Ovary (tissue), 7 donors: ENCODE measurements at regions not wholly inside any gene's neighbourhood (a gene's known extent, or its start where the extent isn't known, plus 50 kb on each side); places are given as distances from the start of the nearest gene placed in this dataset.

Source experiments
- DNase-seq, 5 donors: peaks; one replicate each; pipeline ENCODE4 v3.0.0-alpha.2; 2019 to 2020
- H3K27ac ChIP-seq, 2 donors: fragments of 200-600 bp; one replicate each; pipeline versions ENCODE4 v1.5.1 to v1.8.0; 2019 to 2022
- H3K27me3 ChIP-seq: fragments of 200-600 bp; one replicate; pipeline ENCODE4 v1.8.0; 2022
- H3K36me3 ChIP-seq: fragments of 200-600 bp; sonication (generic); one replicate; pipeline ENCODE4 v1.5.1; 2019
- H3K4me1 ChIP-seq: one replicate; pipeline ENCODE4 v1.8.1; 2013; ENCODE audit warnings: mild to moderate bottlenecking, moderate library complexity; ENCODE audit not compliant: insufficient read depth
- H3K4me3 ChIP-seq: fragments of 200-600 bp; sonication (generic); one replicate; pipeline ENCODE4 v1.5.1; 2017
- H3K9me3 ChIP-seq, 2 donors: fragments of 200-600 bp in 1 of 2; sonication (generic) in 1 of 2; one replicate each; pipeline versions ENCODE4 v1.5.1 to v1.8.1; 2013 to 2019; ENCODE audit warnings: mild to moderate bottlenecking in 1 of 2, moderate library complexity in 1 of 2
- EP300 ChIP-seq: sonication (generic); formaldehyde crosslinking; IDR thresholded peaks from one replicate; pipeline ENCODE4 v1.6.1; 2017; ENCODE audit warnings: antibody characterized with exemption
- POLR2A ChIP-seq: fragments of 450-650 bp; IDR thresholded peaks from one replicate; pipeline ENCODE4 v1.6.1; 2017; ENCODE audit warnings: antibody characterized with exemption, mild to moderate bottlenecking, moderate library complexity
- WGBS, 3 donors: extraction: QIAGEN DNeasy Blood & Tissue Kit in 1 of 3; methylation state at CpG; one replicate each; pipeline versions ENCODE4 v1.1.5 to v1.1.7; 2013 to 2017; 5-methylcytosine and 5-hydroxymethylcytosine counted together
- intact Hi-C, 4 donors: fragments of 100-400 bp; cut with DNase I; formaldehyde crosslinking; loops; one replicate each; pipeline versions ENCODE4 v1.11.0 to v1.15.1; 2022 to 2023
- TF ChIP-seq, protein P1 (sequence below), 3 donors: fragments of 450-650 bp in 2 of 3; fragments of 200-600 bp in 1 of 3; IDR thresholded peaks; one replicate each; pipeline versions ENCODE4 v1.5.1 to v1.8.0; 2016 to 2022; ENCODE audit warnings: antibody characterized with exemption in 3 of 3, mild to moderate bottlenecking in 1 of 3
- donor health status: DM: no; HTN: no; CAD: no; lungs with moderate emphysema.
- donor health status: DM: no; HTN: no; CAD: no.
- donor health status: Bipolar disorder and iron deficiency.
- donor health status: DM: no; HTN: no; CAD: no.
- donor health status: DM: yes; HTN: yes; CAD: no.

DNA sequence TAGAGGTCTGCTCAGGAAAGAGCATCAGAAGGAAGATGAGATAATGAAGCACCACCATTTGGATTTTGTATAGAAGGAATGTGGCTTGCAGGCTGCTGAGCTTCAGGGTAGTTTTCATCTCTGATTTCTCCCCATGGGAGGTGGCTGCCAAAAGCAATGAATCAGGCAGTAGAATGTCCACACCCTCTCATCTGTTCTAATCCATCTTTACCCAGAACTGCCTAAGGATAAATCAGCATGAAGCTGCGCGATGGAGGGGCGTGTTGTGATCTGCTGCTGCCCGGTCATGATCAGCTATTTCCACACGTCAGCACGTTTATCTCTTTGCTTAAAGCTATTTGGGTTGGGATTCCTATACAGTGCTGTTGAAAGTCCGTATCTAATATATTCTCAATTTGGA is 295.4 kb downstream of the FOXA2 start:
- no peak overlapping the region for H3K4me3 ChIP-seq
- no peaks in the 10 kb centered on the region for H3K4me1 ChIP-seq
- H3K9me3 ChIP-seq: no peaks in the 10 kb centered on the region
- intact Hi-C loops: no loop called here
- WGBS, 3 donors: 68 to 74% (median 71%) methylated on average over 7 of the region's 7 CpGs
- no peak overlapping the region for H3K27ac ChIP-seq
- TF ChIP-seq POLR2A (no peak), EP300 (no peak)
- TF ChIP-seq, protein P1, sequence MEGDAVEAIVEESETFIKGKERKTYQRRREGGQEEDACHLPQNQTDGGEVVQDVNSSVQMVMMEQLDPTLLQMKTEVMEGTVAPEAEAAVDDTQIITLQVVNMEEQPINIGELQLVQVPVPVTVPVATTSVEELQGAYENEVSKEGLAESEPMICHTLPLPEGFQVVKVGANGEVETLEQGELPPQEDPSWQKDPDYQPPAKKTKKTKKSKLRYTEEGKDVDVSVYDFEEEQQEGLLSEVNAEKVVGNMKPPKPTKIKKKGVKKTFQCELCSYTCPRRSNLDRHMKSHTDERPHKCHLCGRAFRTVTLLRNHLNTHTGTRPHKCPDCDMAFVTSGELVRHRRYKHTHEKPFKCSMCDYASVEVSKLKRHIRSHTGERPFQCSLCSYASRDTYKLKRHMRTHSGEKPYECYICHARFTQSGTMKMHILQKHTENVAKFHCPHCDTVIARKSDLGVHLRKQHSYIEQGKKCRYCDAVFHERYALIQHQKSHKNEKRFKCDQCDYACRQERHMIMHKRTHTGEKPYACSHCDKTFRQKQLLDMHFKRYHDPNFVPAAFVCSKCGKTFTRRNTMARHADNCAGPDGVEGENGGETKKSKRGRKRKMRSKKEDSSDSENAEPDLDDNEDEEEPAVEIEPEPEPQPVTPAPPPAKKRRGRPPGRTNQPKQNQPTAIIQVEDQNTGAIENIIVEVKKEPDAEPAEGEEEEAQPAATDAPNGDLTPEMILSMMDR (IDR thresholded peaks at IDR 0.05): no peak
- no peaks in the 10 kb centered on the region for H3K36me3 ChIP-seq
- no peaks in the 10 kb centered on the region for H3K27me3 ChIP-seq
- DNase-seq: no peak

GRCh38 chr20:22288156-22288555 is 296.2 kb downstream of the FOXA2 start:
- intact Hi-C loops: no loop called here

DNA sequence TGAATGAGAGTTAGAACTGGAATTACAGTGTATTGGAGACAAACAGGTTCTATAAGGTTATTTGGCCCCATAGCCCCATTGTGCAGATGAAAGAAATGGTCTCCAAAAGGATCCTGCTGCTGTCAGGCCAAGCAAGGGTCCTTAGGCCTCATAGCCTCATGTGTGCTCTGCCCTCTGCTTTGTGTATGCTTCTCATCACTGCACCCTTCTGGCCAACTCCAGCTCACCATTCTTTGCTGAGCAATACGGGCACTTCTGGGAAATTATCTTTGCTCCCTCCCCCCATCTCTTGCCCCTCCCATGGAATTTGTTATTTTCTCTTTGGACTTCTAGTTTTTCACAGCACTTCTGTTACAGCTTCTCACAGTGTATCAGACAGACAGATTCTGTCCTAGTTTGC is 298.8 kb downstream of the FOXA2 start:
- intact Hi-C loops: no loop called here
- DNase-seq: no peak
- no peaks in the 10 kb centered on the region for H3K4me1 ChIP-seq
- no peaks in the 10 kb centered on the region for H3K36me3 ChIP-seq
- H3K9me3 ChIP-seq: no peaks in the 10 kb centered on the region
- no peak for TF ChIP-seq EP300
- 8 to 23% (median 21%) methylated on average over 1 of the region's 1 CpG for WGBS, 3 donors
- H3K27ac ChIP-seq: no peak overlapping the region
- no peak overlapping the region for H3K4me3 ChIP-seq
- no peaks in the 10 kb centered on the region for H3K27me3 ChIP-seq

More at GRCh38 chr20:22288156-22288555, 296.2 kb downstream of the FOXA2 start:
- H3K4me3 ChIP-seq: no peak overlapping the region
- H3K36me3 ChIP-seq: no peaks in the 10 kb centered on the region
- no peaks in the 10 kb centered on the region for H3K9me3 ChIP-seq
- DNase-seq: no peak
- no peaks in the 10 kb centered on the region for H3K4me1 ChIP-seq
- no peaks in the 10 kb centered on the region for H3K27me3 ChIP-seq
- WGBS, 3 donors: 76 to 85% (median 77%) methylated on average over 5 of the region's 5 CpGs
- no peak overlapping the region for H3K27ac ChIP-seq
- TF ChIP-seq EP300 (no peak), POLR2A (no peak)
- TF ChIP-seq, protein P1 (IDR thresholded peaks at IDR 0.05): no peak

GRCh38 chr20:22282696-22283095 is 301.7 kb downstream of the FOXA2 start:
- Histone ChIP-seq H3K27ac (no peak overlapping the region), H3K27me3 (no peaks in the 10 kb centered on the region), H3K4me1 (no peaks in the 10 kb centered on the region), H3K4me3 (no peak overlapping the region), H3K9me3 (no peaks in the 10 kb centered on the region), H3K36me3 (no peaks in the 10 kb centered on the region)
- intact Hi-C loops: no loop called here
- no peak for DNase-seq
- TF ChIP-seq, protein P1 (IDR thresholded peaks at IDR 0.05): no peak
- no peak for TF ChIP-seq EP300
- no peak for TF ChIP-seq POLR2A
- WGBS, 3 donors: 76 to 82% (median 81%) methylated on average over 3 of the region's 3 CpGs

GRCh38 chr20:22274330-22274729 is 310.0 kb downstream of the FOXA2 start:
- Histone ChIP-seq H3K4me3 (no peak overlapping the region), H3K27ac (no peak overlapping the region), H3K36me3 (no peaks in the 10 kb centered on the region), H3K27me3 (no peaks in the 10 kb centered on the region), H3K4me1 (no peaks in the 10 kb centered on the region), H3K9me3 (no peaks in the 10 kb centered on the region)
- WGBS, 3 donors: 63 to 68% (median 64%) methylated on average over 4 of the region's 4 CpGs
- intact Hi-C loops: no loop called here
- TF ChIP-seq POLR2A (no peak), EP300 (no peak)
- TF ChIP-seq, protein P1 (IDR thresholded peaks at IDR 0.05): no peak
- DNase-seq: no peak
